HCT116 (cell line): ENCODE measurements at regions not wholly inside any gene's neighbourhood (a gene's known extent, or its start where the extent isn't known, plus 50 kb on each side); places are given as distances from the start of the nearest gene placed in this dataset.
"Not testable (repeated sequence)": the region's sequence is repeated elsewhere in the genome, so short reads cannot be mapped to it uniquely, and the experiment has no call there.

Experiments
- ELF1 ChIP-seq: IDR thresholded peaks from 2 replicates; pipeline ENCODE4 v1.6.1; 2012; ENCODE audit warnings: low read depth, borderline replicate concordance
- EZH2phosphoT487 ChIP-seq: fragments of 200-600 bp; IDR thresholded peaks from 2 replicates; pipeline ENCODE4 v1.6.1; 2018; ENCODE audit warnings: antibody characterized with exemption, borderline replicate concordance
- JUND ChIP-seq: IDR thresholded peaks from 2 replicates; pipeline ENCODE4 v1.6.1; 2012
- POLR2A ChIP-seq: IDR thresholded peaks from 2 replicates; pipeline ENCODE4 v1.7.0; 2011; ENCODE audit warnings: borderline replicate concordance; ENCODE audit not compliant: insufficient read depth, insufficient read length; ENCODE audit errors: extremely low read depth
- POLR2AphosphoS5 ChIP-seq: IDR thresholded peaks from 2 replicates; pipeline ENCODE4 v1.6.1; 2011; ENCODE audit warnings: mild to moderate bottlenecking, low read depth, low read length, moderate library complexity
- SIN3A ChIP-seq: IDR thresholded peaks from 2 replicates; pipeline ENCODE4 v1.6.1; 2012; ENCODE audit warnings: low read depth
- SP1 ChIP-seq: IDR thresholded peaks from 2 replicates; pipeline ENCODE4 v1.6.1; 2012; ENCODE audit warnings: low read depth
- YY1 ChIP-seq: IDR thresholded peaks from 2 replicates; pipeline ENCODE4 v1.6.1; 2011; ENCODE audit warnings: low read length, low read depth, moderate library complexity, mild to moderate bottlenecking; ENCODE audit not compliant: insufficient replicate concordance; ENCODE audit errors: extremely low read depth
- ZFX ChIP-seq: fragments of 450-650 bp; IDR thresholded peaks from 2 replicates; pipeline ENCODE4 v1.6.1; 2017
- ZNF274 ChIP-seq: fragments of 200-500 bp; sonication (Bioruptor generic); IDR thresholded peaks from 2 replicates; pipeline ENCODE4 v1.6.1; 2014; ENCODE audit warnings: mild to moderate bottlenecking, low read depth, low read length, inconsistent platforms
- TF ChIP-seq, protein P1 (sequence below), 3 experiments: fragments of 200-600 bp in 1 of 3; sonication (generic) in 1 of 3; IDR thresholded peaks in 2 of 3; conservative IDR thresholded peaks in 1 of 3; 2 replicates each; pipeline ENCODE4 v1.5.1; 2012 to 2017; ENCODE audit warnings: low read depth in 2 of 3, low read length in 2 of 3, antibody characterized with exemption in 1 of 3, borderline replicate concordance in 1 of 3, control low read depth in 1 of 3, mild to moderate bottlenecking in 1 of 3, mixed read lengths in 1 of 3, mixed run types in 1 of 3, moderate library complexity in 1 of 3; ENCODE audit not compliant: insufficient read depth in 1 of 3
- TF ChIP-seq, protein P2 (sequence below): IDR thresholded peaks from 2 replicates; pipeline ENCODE4 v1.6.1; 2012; ENCODE audit warnings: low read depth
- TF ChIP-seq, protein P3 (sequence below): IDR thresholded peaks from 2 replicates; pipeline ENCODE4 v1.6.1; 2012

DNA sequence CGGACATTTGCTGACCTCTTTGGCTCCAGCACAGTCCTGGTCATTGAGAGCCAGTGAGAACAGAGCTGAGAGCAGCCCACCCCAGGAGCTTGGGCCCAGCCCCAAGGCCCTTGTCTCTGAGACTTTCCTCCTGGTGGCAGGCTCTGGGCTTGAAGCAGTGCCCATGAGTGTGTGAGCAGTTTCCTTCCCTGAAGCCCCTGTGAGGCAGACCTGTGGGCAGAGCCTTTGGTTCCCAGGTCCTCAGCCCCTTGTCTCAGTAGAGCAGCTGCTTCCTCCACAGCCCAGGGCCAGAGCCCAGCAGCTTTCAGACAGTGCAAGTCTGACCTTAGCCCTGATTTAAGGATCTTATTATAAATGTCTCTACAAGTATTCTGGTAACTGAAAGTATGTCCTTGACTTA lies 1185.0 kb downstream of the RPIA start:
- TF ChIP-seq, protein P1, sequence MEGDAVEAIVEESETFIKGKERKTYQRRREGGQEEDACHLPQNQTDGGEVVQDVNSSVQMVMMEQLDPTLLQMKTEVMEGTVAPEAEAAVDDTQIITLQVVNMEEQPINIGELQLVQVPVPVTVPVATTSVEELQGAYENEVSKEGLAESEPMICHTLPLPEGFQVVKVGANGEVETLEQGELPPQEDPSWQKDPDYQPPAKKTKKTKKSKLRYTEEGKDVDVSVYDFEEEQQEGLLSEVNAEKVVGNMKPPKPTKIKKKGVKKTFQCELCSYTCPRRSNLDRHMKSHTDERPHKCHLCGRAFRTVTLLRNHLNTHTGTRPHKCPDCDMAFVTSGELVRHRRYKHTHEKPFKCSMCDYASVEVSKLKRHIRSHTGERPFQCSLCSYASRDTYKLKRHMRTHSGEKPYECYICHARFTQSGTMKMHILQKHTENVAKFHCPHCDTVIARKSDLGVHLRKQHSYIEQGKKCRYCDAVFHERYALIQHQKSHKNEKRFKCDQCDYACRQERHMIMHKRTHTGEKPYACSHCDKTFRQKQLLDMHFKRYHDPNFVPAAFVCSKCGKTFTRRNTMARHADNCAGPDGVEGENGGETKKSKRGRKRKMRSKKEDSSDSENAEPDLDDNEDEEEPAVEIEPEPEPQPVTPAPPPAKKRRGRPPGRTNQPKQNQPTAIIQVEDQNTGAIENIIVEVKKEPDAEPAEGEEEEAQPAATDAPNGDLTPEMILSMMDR (IDR thresholded peaks at IDR 0.05 in 2 of 3, conservative IDR thresholded peaks at IDR 0.05 in 1 of 3; ENCODE audit: borderline replicate concordance in 1 of 3, insufficient read depth in 1 of 3, low read depth in 2 of 3, low read length in 2 of 3), result not testable (repeated sequence)
- TF ChIP-seq POLR2A, ELF1, SIN3A, POLR2AphosphoS5, ZNF274, JUND, YY1, ZFX, EZH2phosphoT487, SP1: not testable (repeated sequence)
- TF ChIP-seq, protein P2, sequence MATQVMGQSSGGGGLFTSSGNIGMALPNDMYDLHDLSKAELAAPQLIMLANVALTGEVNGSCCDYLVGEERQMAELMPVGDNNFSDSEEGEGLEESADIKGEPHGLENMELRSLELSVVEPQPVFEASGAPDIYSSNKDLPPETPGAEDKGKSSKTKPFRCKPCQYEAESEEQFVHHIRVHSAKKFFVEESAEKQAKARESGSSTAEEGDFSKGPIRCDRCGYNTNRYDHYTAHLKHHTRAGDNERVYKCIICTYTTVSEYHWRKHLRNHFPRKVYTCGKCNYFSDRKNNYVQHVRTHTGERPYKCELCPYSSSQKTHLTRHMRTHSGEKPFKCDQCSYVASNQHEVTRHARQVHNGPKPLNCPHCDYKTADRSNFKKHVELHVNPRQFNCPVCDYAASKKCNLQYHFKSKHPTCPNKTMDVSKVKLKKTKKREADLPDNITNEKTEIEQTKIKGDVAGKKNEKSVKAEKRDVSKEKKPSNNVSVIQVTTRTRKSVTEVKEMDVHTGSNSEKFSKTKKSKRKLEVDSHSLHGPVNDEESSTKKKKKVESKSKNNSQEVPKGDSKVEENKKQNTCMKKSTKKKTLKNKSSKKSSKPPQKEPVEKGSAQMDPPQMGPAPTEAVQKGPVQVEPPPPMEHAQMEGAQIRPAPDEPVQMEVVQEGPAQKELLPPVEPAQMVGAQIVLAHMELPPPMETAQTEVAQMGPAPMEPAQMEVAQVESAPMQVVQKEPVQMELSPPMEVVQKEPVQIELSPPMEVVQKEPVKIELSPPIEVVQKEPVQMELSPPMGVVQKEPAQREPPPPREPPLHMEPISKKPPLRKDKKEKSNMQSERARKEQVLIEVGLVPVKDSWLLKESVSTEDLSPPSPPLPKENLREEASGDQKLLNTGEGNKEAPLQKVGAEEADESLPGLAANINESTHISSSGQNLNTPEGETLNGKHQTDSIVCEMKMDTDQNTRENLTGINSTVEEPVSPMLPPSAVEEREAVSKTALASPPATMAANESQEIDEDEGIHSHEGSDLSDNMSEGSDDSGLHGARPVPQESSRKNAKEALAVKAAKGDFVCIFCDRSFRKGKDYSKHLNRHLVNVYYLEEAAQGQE, result not testable (repeated sequence)
- TF ChIP-seq, protein P3, sequence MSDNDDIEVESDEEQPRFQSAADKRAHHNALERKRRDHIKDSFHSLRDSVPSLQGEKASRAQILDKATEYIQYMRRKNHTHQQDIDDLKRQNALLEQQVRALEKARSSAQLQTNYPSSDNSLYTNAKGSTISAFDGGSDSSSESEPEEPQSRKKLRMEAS, result not testable (repeated sequence)
